Loucy (cell line): ENCODE measurements at regions not wholly inside any gene's neighbourhood (a gene's known extent, or its start where the extent isn't known, plus 50 kb on each side); places are given as distances from the start of the nearest gene placed in this dataset.

Experiments used
- H2AFZ ChIP-seq: fragments of 200-600 bp; sonication (generic); 2 replicates; pipeline ENCODE4 v1.6.0; 2016; ENCODE audit warnings: antibody characterized with exemption, mild to moderate bottlenecking, low read length, moderate library complexity
- H3F3A ChIP-seq: fragments of 200-600 bp; 2 replicates; pipeline ENCODE4 v1.6.0; 2016; ENCODE audit warnings: antibody characterized with exemption, low read depth, mild to moderate bottlenecking
- H3K27me3 ChIP-seq: fragments of 200-600 bp; sonication (generic); 2 replicates; pipeline ENCODE4 v1.6.1; 2014; ENCODE audit warnings: low read length, mild to moderate bottlenecking; ENCODE audit not compliant: insufficient read depth, poor library complexity, severe bottlenecking
- H3K36me3 ChIP-seq: fragments of 200-600 bp; sonication (generic); 2 replicates; pipeline ENCODE4 v1.6.1; 2016; ENCODE audit warnings: low read length; ENCODE audit not compliant: insufficient read depth
- H3K4me1 ChIP-seq: fragments of 200-600 bp; sonication (generic); 2 replicates; pipeline ENCODE4 v1.5.1; 2014; ENCODE audit warnings: low read length, mild to moderate bottlenecking; ENCODE audit not compliant: insufficient read depth, poor library complexity, severe bottlenecking
- H3K4me2 ChIP-seq: fragments of 200-600 bp; sonication (generic); 2 replicates; pipeline ENCODE4 v1.6.0; 2014; ENCODE audit warnings: antibody characterized with exemption, low read length, low read depth, mild to moderate bottlenecking; ENCODE audit not compliant: poor library complexity, severe bottlenecking
- H3K4me3 ChIP-seq: fragments of 200-600 bp; sonication (generic); 2 replicates; pipeline ENCODE4 v1.5.1; 2014; ENCODE audit warnings: low read length, mild to moderate bottlenecking, mixed read lengths; ENCODE audit not compliant: poor library complexity, severe bottlenecking
- H3K79me2 ChIP-seq: fragments of 200-600 bp; sonication (generic); 2 replicates; pipeline ENCODE4 v1.6.1; 2014; ENCODE audit warnings: low read length; ENCODE audit not compliant: insufficient read depth
- H3K9ac ChIP-seq: fragments of 200-600 bp; sonication (generic); 2 replicates; pipeline ENCODE4 v1.6.0; 2014; ENCODE audit warnings: mild to moderate bottlenecking, low read depth, low read length, moderate library complexity; ENCODE audit not compliant: poor library complexity, severe bottlenecking
- H3K9me2 ChIP-seq: fragments of 200-600 bp; sonication (generic); replicated peaks from 2 replicates; pipeline ENCODE4 v1.6.1; 2016; ENCODE audit warnings: low read depth, low read length, mixed read lengths
- H3K9me3 ChIP-seq: fragments of 200-600 bp; sonication (generic); 2 replicates; pipeline ENCODE4 v1.6.1; 2014; ENCODE audit warnings: mild to moderate bottlenecking, antibody characterized with exemption, low read length, low read depth; ENCODE audit not compliant: insufficient read depth
- H4K20me1 ChIP-seq: fragments of 200-600 bp; sonication (generic); 2 replicates; pipeline ENCODE4 v1.6.0; 2014; ENCODE audit warnings: antibody characterized with exemption, low read length, mild to moderate bottlenecking; ENCODE audit not compliant: insufficient read depth, poor library complexity, severe bottlenecking
- EZH2phosphoT487 ChIP-seq: fragments of 200-600 bp; IDR thresholded peaks from 2 replicates; pipeline ENCODE4 v1.6.1; 2018; ENCODE audit warnings: antibody characterized with exemption, mild to moderate bottlenecking, moderate library complexity, borderline replicate concordance
- TF ChIP-seq, protein P1 (sequence below): fragments of 200-600 bp; sonication (generic); conservative IDR thresholded peaks from 2 replicates; pipeline ENCODE4 v1.5.1; 2014; ENCODE audit warnings: mild to moderate bottlenecking, antibody characterized with exemption, low read length

DNA sequence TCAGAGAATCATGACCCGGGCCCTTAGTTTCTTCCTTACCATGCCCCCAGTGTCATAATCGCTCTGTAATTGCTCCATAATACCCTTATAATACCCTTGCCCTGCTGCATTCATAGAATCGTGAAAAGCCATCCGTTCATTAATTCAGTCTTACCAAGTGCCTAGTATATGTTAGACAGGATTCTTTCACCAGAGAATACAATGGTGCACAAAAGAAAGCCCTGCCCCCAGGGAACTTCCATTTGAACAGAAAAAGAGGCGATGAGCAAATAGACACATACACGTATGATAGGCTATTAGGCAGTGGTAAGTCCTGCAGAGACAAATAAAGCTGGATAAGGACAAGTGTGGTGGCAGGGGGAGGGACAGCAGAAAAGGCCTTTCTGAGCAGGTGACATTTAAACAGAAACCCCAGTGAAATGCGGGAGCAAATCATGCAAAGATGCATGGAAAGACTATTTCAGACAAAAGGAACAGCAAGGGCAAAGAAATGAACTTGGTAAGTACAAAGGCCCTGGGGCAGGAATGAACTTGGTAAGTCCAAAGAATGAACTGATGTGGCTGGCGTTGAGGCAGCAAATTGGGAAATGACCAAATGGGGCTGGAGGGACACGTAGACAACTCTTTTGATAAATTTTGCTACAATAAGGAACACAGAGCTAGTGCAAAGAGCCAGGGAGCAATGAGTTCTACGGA is 74.6 kb upstream of the CREB3L1 start:
- TF ChIP-seq, protein P1, sequence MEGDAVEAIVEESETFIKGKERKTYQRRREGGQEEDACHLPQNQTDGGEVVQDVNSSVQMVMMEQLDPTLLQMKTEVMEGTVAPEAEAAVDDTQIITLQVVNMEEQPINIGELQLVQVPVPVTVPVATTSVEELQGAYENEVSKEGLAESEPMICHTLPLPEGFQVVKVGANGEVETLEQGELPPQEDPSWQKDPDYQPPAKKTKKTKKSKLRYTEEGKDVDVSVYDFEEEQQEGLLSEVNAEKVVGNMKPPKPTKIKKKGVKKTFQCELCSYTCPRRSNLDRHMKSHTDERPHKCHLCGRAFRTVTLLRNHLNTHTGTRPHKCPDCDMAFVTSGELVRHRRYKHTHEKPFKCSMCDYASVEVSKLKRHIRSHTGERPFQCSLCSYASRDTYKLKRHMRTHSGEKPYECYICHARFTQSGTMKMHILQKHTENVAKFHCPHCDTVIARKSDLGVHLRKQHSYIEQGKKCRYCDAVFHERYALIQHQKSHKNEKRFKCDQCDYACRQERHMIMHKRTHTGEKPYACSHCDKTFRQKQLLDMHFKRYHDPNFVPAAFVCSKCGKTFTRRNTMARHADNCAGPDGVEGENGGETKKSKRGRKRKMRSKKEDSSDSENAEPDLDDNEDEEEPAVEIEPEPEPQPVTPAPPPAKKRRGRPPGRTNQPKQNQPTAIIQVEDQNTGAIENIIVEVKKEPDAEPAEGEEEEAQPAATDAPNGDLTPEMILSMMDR, result no peak
- TF ChIP-seq EZH2phosphoT487, result no peak
- Histone ChIP-seq H3K9ac (no peak overlapping the region), H3K9me3 (no peaks in the 10 kb centered on the region), H2AFZ (no peak overlapping the region), H4K20me1 (no peaks in the 10 kb centered on the region), H3K79me2 (no peaks in the 10 kb centered on the region), H3K9me2 (no peaks in the 10 kb centered on the region), H3K27me3 (no peaks in the 10 kb centered on the region), H3K4me2 (no peak overlapping the region), H3K36me3 (no peaks in the 10 kb centered on the region), H3K4me1 (no peaks in the 10 kb centered on the region), H3F3A (no peaks in the 10 kb centered on the region), H3K4me3 (no peak overlapping the region)

DNA sequence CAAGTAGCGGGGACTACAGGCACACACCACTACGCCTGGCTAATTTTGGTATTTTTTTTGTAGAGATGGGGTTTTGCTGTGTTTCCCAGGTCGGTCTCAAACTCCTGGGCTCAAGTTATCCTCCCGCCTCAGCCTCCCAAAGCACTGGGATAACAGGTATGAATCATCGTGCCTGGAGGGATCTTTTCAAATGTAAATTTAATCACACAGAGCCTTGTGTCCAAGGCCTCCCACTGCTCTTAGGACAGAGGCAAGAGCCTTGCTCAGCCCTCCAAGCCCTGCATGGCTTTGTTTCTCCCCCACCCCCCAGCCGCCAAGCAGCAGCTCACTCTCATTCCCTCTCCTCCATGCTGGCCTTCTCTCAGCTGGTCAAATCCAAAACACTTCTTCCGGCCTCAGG is 75.3 kb upstream of the CREB3L1 start:
- Histone ChIP-seq H3K4me3 (no peak overlapping the region), H3K27me3 (no peaks in the 10 kb centered on the region), H3K4me1 (no peaks in the 10 kb centered on the region), H2AFZ (no peak overlapping the region), H3K9ac (no peak overlapping the region), H3F3A (no peaks in the 10 kb centered on the region), H3K9me3 (no peaks in the 10 kb centered on the region), H3K36me3 (no peaks in the 10 kb centered on the region), H3K9me2 (no peaks in the 10 kb centered on the region), H4K20me1 (no peaks in the 10 kb centered on the region), H3K4me2 (no peak overlapping the region), H3K79me2 (no peaks in the 10 kb centered on the region)
- no peak for TF ChIP-seq EZH2phosphoT487
- TF ChIP-seq, protein P1, result no peak

DNA sequence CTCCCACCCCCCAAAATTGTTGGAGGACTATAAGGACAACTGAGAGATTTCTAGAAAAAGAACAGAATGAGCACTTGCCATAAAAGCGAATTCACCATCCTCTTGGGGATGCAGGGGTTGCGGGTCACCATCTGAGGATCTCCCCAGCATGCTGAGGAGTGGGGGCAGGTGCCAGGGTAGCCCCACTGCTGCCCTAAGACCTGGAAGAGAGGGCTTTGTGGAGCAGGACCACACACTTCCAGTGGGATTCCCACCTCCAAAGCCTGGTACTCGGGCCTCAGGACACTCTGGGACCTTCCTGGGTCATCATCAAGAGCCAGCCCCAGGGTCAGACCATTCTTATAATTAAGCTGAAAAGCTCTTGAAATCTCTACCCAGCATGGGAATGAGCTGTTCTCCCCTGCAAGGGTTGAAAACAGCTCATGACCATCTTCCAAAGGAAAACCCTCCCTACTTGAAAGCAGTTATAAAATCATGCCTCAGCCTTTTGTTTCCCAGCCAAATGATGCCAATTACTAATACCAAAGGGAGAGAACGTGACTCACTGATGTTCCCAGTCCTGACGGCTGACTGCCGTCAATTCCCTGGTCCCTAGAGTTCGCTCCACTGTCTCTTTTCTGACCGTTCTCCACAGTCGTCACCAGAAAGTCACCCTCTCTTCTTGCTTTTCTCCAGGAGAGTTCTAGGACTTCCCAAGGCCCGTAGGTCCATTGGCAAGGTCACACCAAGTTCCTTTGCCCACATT is 76.8 kb upstream of the CREB3L1 start:
- Histone ChIP-seq H3K4me3 (no peak overlapping the region), H3K36me3 (no peaks in the 10 kb centered on the region), H2AFZ (no peak overlapping the region), H3K9ac (no peak overlapping the region), H3K27me3 (no peaks in the 10 kb centered on the region), H3K4me2 (no peak overlapping the region), H4K20me1 (no peaks in the 10 kb centered on the region), H3K9me2 (no peaks in the 10 kb centered on the region), H3K9me3 (no peaks in the 10 kb centered on the region), H3F3A (no peaks in the 10 kb centered on the region), H3K4me1 (no peaks in the 10 kb centered on the region), H3K79me2 (no peaks in the 10 kb centered on the region)
- TF ChIP-seq, protein P1, result no peak
- TF ChIP-seq EZH2phosphoT487, result no peak
